Peyer's patch (tissue), 4 donors: ENCODE measurements at regions not wholly inside any gene's neighbourhood (a gene's known extent, or its start where the extent isn't known, plus 50 kb on each side); places are given as distances from the start of the nearest gene placed in this dataset.

Experiments
- DNase-seq, 3 donors: peaks; one replicate each; pipeline ENCODE4 v3.0.0-alpha.2; 2017 to 2019
- H3K27ac ChIP-seq, 4 donors: fragments of 200-600 bp; sonication (generic); one replicate each; pipeline ENCODE4 v1.5.1; 2016 to 2019
- H3K27me3 ChIP-seq, 2 donors: fragments of 200-600 bp; sonication (generic); one replicate each; pipeline ENCODE4 v1.5.1; 2019
- H3K36me3 ChIP-seq, 3 donors: fragments of 200-600 bp; sonication (generic); one replicate each; pipeline ENCODE4 v1.5.1; 2016 to 2019
- H3K4me1 ChIP-seq, 4 donors: fragments of 200-600 bp; sonication (generic); one replicate each; pipeline ENCODE4 v1.5.1; 2016 to 2019
- H3K4me3 ChIP-seq, 4 donors: fragments of 200-600 bp; sonication (generic); 1 replicate in 3 of 4; 2 replicates in 1 of 4; pipeline ENCODE4 v1.5.1; 2016 to 2019; ENCODE audit warnings: mild to moderate bottlenecking in 1 of 4
- H3K9me3 ChIP-seq, 4 donors: fragments of 200-600 bp; sonication (generic); one replicate each; pipeline ENCODE4 v1.5.1; 2016 to 2019; ENCODE audit warnings: mild to moderate bottlenecking in 1 of 4
- CTCF ChIP-seq, 6 experiments: fragments of 450-650 bp in 4 of 6; fragments of 200-600 bp in 2 of 6; sonication (generic) in 1 of 6; IDR thresholded peaks; one replicate each; pipeline ENCODE4 v1.5.1; 2017 to 2019; ENCODE audit warnings: antibody characterized with exemption in 6 of 6, mild to moderate bottlenecking in 3 of 6, moderate library complexity in 1 of 6
- POLR2A ChIP-seq, 2 donors: fragments of 450-650 bp; IDR thresholded peaks; one replicate each; pipeline ENCODE4 v1.5.1; 2017; ENCODE audit warnings: antibody characterized with exemption in 2 of 2, mild to moderate bottlenecking in 2 of 2, moderate library complexity in 2 of 2

GRCh38 chr6:93165850-93166430 lies 253.4 kb downstream of the EPHA7 start:
- no peaks in the 10 kb centered on the region for H3K27me3 ChIP-seq
- no peak overlapping the region for H3K27ac ChIP-seq
- H3K36me3 ChIP-seq = no peaks in the 10 kb centered on the region
- DNase-seq = no peak
- no peaks in the 10 kb centered on the region for H3K9me3 ChIP-seq
- no peak for TF ChIP-seq CTCF (IDR thresholded peaks at IDR 0.05)
- TF ChIP-seq POLR2A (IDR thresholded peaks at IDR 0.05) = no peak
- H3K4me3 ChIP-seq = no peak overlapping the region
- H3K4me1 ChIP-seq = no peaks in the 10 kb centered on the region

GRCh38 chr6:93164781-93165180 lies 254.6 kb downstream of the EPHA7 start:
- Histone ChIP-seq H3K27me3 (no peaks in the 10 kb centered on the region), H3K4me3 (no peak overlapping the region), H3K4me1 (no peaks in the 10 kb centered on the region), H3K9me3 (no peaks in the 10 kb centered on the region), H3K36me3 (no peaks in the 10 kb centered on the region), H3K27ac (no peak overlapping the region)
- DNase-seq = no peak
- TF ChIP-seq CTCF (IDR thresholded peaks at IDR 0.05) = no peak
- TF ChIP-seq POLR2A (IDR thresholded peaks at IDR 0.05) = no peak

- Histone ChIP-seq H3K27me3 (no peaks in the 10 kb centered on the region), H3K9me3 (no peaks in the 10 kb centered on the region), H3K4me1 (no peaks in the 10 kb centered on the region), H3K36me3 (no peaks in the 10 kb centered on the region), H3K4me3 (no peak overlapping the region), H3K27ac (no peak overlapping the region)
- TF ChIP-seq POLR2A (IDR thresholded peaks at IDR 0.05) = no peak
- no peak for TF ChIP-seq CTCF (IDR thresholded peaks at IDR 0.05)
- no peak for DNase-seq
Measured at GRCh38 chr6:93163146-93163545, 256.2 kb downstream of the EPHA7 start.

GRCh38 chr6:93139408-93140081 lies 279.8 kb downstream of the EPHA7 start:
- no peak for DNase-seq
- Histone ChIP-seq H3K4me1 (no peaks in the 10 kb centered on the region), H3K27ac (no peak overlapping the region), H3K36me3 (no peaks in the 10 kb centered on the region), H3K9me3 (no peaks in the 10 kb centered on the region), H3K4me3 (no peak overlapping the region), H3K27me3 (no peaks in the 10 kb centered on the region)
- TF ChIP-seq POLR2A (IDR thresholded peaks at IDR 0.05) (no peak), CTCF (IDR thresholded peaks at IDR 0.05) (no peak)

- Histone ChIP-seq H3K4me1 (no peaks in the 10 kb centered on the region), H3K27me3 (no peaks in the 10 kb centered on the region), H3K4me3 (no peak overlapping the region), H3K9me3 (no peaks in the 10 kb centered on the region), H3K36me3 (no peaks in the 10 kb centered on the region), H3K27ac (no peak overlapping the region)
- no peak for TF ChIP-seq POLR2A (IDR thresholded peaks at IDR 0.05)
- TF ChIP-seq CTCF (IDR thresholded peaks at IDR 0.05) = no peak
- no peak for DNase-seq
Measured at GRCh38 chr6:93136111-93136510, 283.2 kb downstream of the EPHA7 start.
